ENCODE measurements at regions not wholly inside any gene's neighbourhood (a gene's known extent, or its start where the extent isn't known, plus 50 kb on each side); places are given as distances from the start of the nearest gene placed in this dataset.

DNA sequence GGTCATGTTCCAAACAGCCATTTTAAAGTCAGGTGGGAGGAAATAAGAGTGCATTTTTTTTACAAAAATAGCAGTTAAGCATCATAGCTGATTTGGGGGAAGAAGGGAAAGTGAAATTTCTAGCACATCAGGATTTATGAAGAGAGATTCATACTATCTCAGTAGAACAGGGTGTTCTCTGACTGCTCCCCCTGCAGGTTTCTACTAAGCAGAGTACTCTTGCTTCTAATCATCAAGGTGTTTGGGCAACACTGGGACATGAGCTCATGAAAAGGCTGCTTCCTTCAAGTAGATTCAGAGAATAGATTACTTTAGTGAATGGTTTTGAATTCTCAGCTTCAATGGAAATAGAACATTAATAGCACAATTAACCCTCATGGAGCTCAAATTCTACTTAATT lies 591.4 kb upstream of the PCDH10 start:
- TF ChIP-seq POLR2A (IDR thresholded peaks at IDR 0.05) (no peak), POLR2AphosphoS5 (IDR thresholded peaks at IDR 0.05) (no peak)

Measured in sigmoid colon (tissue), 4 donors.